ENCODE measurements at regions not wholly inside any gene's neighbourhood (a gene's known extent, or its start where the extent isn't known, plus 50 kb on each side); places are given as distances from the start of the nearest gene placed in this dataset.

DNA sequence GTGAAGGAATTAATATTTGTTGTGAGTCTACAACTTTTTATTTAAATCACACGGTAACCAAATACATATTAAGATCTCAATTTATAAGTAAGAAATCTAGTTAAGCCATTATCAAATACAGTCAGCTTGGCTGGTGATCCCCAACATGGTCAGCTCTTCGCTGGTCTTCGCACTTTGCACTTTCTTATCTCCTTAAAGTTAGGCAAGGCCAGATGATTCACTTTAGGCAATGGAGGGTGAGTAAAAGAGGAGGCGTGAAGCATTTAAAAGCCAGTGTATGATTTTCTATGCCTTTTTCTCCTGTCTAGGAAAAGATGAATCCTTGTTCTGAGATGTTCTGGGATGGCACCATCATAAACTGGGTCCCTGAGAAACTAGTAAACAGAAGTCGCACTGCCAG lies 793.7 kb upstream of the ARGLU1 start:
- Histone ChIP-seq H3K9me3 (no peaks in the 10 kb centered on the region), H3K36me3 (no peaks in the 10 kb centered on the region), H3K27ac (no peak overlapping the region), H3K4me1 (no peaks in the 10 kb centered on the region), H3K4me3 (replicated peaks in 1 of 3) (no peak overlapping the region), H3K27me3 (no peaks in the 10 kb centered on the region)
- no peak for TF ChIP-seq POLR2A (IDR thresholded peaks at IDR 0.05)
- intact Hi-C loops (cut with DNase I): no loop called here
- WGBS, 2 donors: 88 to 94% methylated on average over 5 of the region's 5 CpGs
- no peak for DNase-seq

DNA sequence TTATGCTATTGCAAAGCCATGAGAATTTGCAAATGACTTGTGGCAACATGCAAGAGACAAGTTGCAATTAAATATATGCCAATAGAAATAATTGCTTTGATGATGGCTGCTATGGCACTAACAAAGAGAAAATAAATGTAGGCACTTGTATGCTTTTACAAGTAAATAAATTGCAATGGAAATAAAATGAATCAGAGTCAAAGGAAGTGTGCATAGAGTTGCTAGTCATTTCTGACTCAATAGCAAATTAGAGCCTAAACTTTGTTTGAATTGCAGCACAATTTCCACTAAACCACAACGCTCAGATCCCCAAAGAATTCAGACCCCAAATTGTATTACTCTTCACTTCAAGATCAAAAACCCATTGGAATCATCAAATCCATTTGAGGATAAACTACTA lies 792.1 kb upstream of the ARGLU1 start:
- WGBS, 2 donors: 74 to 85% methylated on average over 1 of the region's 1 CpG

DNA sequence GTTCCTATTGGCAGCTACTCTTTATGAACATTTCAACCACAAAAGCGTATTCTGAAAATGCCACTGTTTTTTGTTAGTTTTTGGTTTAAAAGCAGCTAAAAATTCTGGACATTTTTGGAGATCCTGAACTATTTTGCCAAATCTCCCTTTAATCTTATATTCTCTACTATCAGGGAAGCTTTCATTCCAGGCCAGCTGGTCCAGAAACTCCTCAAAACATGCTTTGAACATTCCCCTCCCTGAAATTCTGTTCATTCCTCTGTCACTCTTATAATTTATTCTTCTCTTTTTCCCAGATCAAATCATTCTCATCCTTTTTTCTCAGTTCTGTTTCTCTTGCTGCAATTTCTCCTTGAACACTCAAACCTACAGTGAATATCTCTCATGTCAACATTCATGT lies 790.9 kb upstream of the ARGLU1 start:
- intact Hi-C loops (cut with DNase I): no loop called here
- Histone ChIP-seq H3K27ac (no peak overlapping the region), H3K27me3 (no peaks in the 10 kb centered on the region), H3K4me1 (no peaks in the 10 kb centered on the region), H3K9me3 (no peaks in the 10 kb centered on the region), H3K36me3 (no peaks in the 10 kb centered on the region), H3K4me3 (replicated peaks in 1 of 3) (no peak overlapping the region)
- no peak for DNase-seq
- no peak for TF ChIP-seq POLR2A (IDR thresholded peaks at IDR 0.05)
- no peak for TF ChIP-seq CTCF (IDR thresholded peaks at IDR 0.05)
- WGBS, 2 donors: 85 to 88% methylated on average over 1 of the region's 1 CpG

More for the DNA sequence above, 792.1 kb upstream of the ARGLU1 start:
- no peak for DNase-seq
- Histone ChIP-seq H3K4me1 (no peaks in the 10 kb centered on the region), H3K36me3 (no peaks in the 10 kb centered on the region), H3K27ac (no peak overlapping the region), H3K9me3 (no peaks in the 10 kb centered on the region), H3K27me3 (no peaks in the 10 kb centered on the region), H3K4me3 (replicated peaks in 1 of 3) (no peak overlapping the region)
- intact Hi-C loops (cut with DNase I): no loop called here
- TF ChIP-seq POLR2A (IDR thresholded peaks at IDR 0.05) (no peak), CTCF (IDR thresholded peaks at IDR 0.05) (no peak)

DNA sequence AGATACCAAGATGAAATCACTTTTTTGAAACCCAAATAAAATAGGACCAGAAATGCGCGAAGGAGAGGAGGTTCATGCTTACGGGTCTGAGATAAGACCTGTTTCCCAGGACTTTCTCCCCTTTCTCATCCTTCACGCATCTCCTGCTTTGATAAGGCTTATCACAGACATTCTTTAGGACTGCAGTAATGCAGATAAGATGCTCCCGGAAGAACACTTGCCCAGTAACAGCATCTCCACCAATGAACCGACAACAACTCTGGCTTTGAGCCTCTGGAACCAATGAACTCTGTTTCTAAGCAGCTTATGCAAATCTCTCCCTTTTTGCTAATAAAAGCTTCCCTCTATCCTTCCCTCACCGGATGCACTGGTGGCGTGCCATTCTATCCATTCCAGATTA lies 783.4 kb upstream of the ARGLU1 start:
- H3K4me1 ChIP-seq: no peaks in the 10 kb centered on the region
- no peaks in the 10 kb centered on the region for H3K9me3 ChIP-seq
- H3K36me3 ChIP-seq: no peaks in the 10 kb centered on the region
- DNase-seq: no peak
- no peaks in the 10 kb centered on the region for H3K27me3 ChIP-seq
- WGBS, 2 donors: 52 to 60% methylated on average over 8 of the region's 8 CpGs
- TF ChIP-seq POLR2A (IDR thresholded peaks at IDR 0.05) (no peak), CTCF (IDR thresholded peaks at IDR 0.05) (no peak)
- intact Hi-C loops (cut with DNase I): no loop called here
- H3K4me3 ChIP-seq (replicated peaks in 1 of 3): no peak overlapping the region
- no peak overlapping the region for H3K27ac ChIP-seq

DNA sequence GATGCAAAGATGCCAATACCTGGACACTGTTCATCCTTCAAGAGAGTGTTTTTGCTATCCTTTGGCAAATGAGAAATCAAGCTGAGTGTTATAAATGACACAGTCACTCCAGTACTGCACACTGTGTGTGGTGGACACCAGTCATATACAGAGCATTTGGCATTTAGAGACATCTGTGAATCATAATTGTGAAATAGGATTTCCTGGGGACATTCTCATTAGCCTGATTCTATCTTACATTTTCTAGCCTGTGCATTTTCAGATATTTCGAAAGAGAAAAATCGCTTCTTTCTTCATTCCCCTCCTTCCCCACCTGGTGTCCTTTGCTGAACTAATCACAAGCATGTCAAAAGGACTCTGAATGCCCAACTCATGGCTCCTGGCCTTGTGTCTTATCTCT lies 781.0 kb upstream of the ARGLU1 start:
- DNase-seq: no peak
- Histone ChIP-seq H3K27me3 (no peaks in the 10 kb centered on the region), H3K4me1 (no peaks in the 10 kb centered on the region), H3K27ac (no peak overlapping the region), H3K9me3 (no peaks in the 10 kb centered on the region), H3K4me3 (replicated peaks in 1 of 3) (no peak overlapping the region), H3K36me3 (no peaks in the 10 kb centered on the region)
- no peak for TF ChIP-seq CTCF (IDR thresholded peaks at IDR 0.05)
- TF ChIP-seq POLR2A (IDR thresholded peaks at IDR 0.05): no peak
- WGBS, 2 donors: 90 to 96% methylated on average over 2 of the region's 2 CpGs
- intact Hi-C loops (cut with DNase I): no loop called here

GRCh38 chr13:107348471-107348870 lies 780.5 kb upstream of the ARGLU1 start:
- no peaks in the 10 kb centered on the region for H3K9me3 ChIP-seq
- no peak overlapping the region for H3K27ac ChIP-seq
- no peak for DNase-seq
- H3K27me3 ChIP-seq: no peaks in the 10 kb centered on the region
- H3K36me3 ChIP-seq: no peaks in the 10 kb centered on the region
- no peaks in the 10 kb centered on the region for H3K4me1 ChIP-seq
- intact Hi-C loops (cut with DNase I): no loop called here
- no peak overlapping the region for H3K4me3 ChIP-seq (replicated peaks in 1 of 3)
- 82 to 90% methylated on average over 6 of the region's 6 CpGs for WGBS, 2 donors
- no peak for TF ChIP-seq CTCF (IDR thresholded peaks at IDR 0.05)
- TF ChIP-seq POLR2A (IDR thresholded peaks at IDR 0.05): no peak

Data from thyroid gland (tissue), 4 donors.